ENCODE measurements at regions not wholly inside any gene's neighbourhood (a gene's known extent, or its start where the extent isn't known, plus 50 kb on each side); places are given as distances from the start of the nearest gene placed in this dataset.

- POLR2A ChIA-PET: no interaction called here
- TF ChIP-seq CTCF (IDR thresholded peaks at IDR 0.05; ENCODE audit: control extremely low read depth, extremely low read depth, low read depth, missing control alignments): no peak
- CTCF ChIA-PET: no interaction called here
Observed at GRCh38 chr3:65182682-65183081, 494.9 kb upstream of the ADAMTS9 start.

GRCh38 chr3:65182085-65182484, 494.3 kb upstream of the ADAMTS9 start:
- no peak for DNase-seq (ENCODE audit: extremely low spot score)
- CTCF ChIA-PET: no interaction called here

More at GRCh38 chr3:65182682-65183081, 494.9 kb upstream of the ADAMTS9 start:
- DNase-seq (ENCODE audit: extremely low spot score): no peak

GRCh38 chr3:65181391-65181871, 493.6 kb upstream of the ADAMTS9 start:
- CTCF ChIA-PET: no interaction called here
- POLR2A ChIA-PET: no interaction called here
- DNase-seq (ENCODE audit: extremely low spot score): no peak
- TF ChIP-seq CTCF (IDR thresholded peaks at IDR 0.05; ENCODE audit: control extremely low read depth, extremely low read depth, low read depth, missing control alignments): no peak

More at GRCh38 chr3:65182085-65182484, 494.3 kb upstream of the ADAMTS9 start:
- no peak for TF ChIP-seq CTCF (IDR thresholded peaks at IDR 0.05; ENCODE audit: control extremely low read depth, extremely low read depth, low read depth, missing control alignments)
- POLR2A ChIA-PET: no interaction called here

GRCh38 chr3:65178703-65179102, 490.9 kb upstream of the ADAMTS9 start:
- ChIA-PET POLR2A (no interaction called here), CTCF (interaction anchor here (3.5 kb wide), 1 partner anchor 11 kb away, joined by 14 read pairs; no protein-coding TSS in a partner anchor)
- TF ChIP-seq CTCF (IDR thresholded peaks at IDR 0.05; ENCODE audit: control extremely low read depth, extremely low read depth, low read depth, missing control alignments): no peak
- no peak for DNase-seq (ENCODE audit: extremely low spot score)

GRCh38 chr3:65177960-65178376, 490.2 kb upstream of the ADAMTS9 start:
- ChIA-PET CTCF (interaction anchor here (3.5 kb wide), 1 partner anchor 11 kb away, joined by 14 read pairs; no protein-coding TSS in a partner anchor), POLR2A (no interaction called here)
- no peak for DNase-seq (ENCODE audit: extremely low spot score)
- no peak for TF ChIP-seq CTCF (IDR thresholded peaks at IDR 0.05; ENCODE audit: control extremely low read depth, extremely low read depth, low read depth, missing control alignments)

DNA sequence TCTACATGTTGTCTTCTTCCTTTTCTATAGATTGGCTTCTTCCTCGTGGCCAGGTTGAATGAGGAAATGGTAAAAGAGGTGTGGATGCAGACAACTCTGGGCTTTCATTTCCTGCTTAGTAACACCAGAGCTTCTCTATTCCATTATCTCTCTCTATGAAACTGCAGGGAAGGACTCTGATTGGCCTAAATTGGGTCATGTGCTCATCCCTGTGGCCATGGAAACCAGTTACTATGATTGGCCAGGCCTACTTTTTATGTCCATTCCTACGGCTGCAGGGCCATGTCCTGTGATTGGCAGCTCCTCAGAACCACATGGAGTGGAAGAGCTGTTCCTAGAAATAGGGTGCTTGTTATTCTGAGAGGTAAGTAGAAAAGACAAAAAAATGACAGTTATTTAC, 486.9 kb upstream of the ADAMTS9 start:
- ChIA-PET CTCF (no interaction called here), POLR2A (no interaction called here)
- no peak for DNase-seq (ENCODE audit: extremely low spot score)

More for the DNA sequence above, 486.9 kb upstream of the ADAMTS9 start:
- no peak for TF ChIP-seq CTCF (IDR thresholded peaks at IDR 0.05; ENCODE audit: control extremely low read depth, extremely low read depth, low read depth, missing control alignments)

Measured in GM10248 (cell line).